ENCODE measurements at regions not wholly inside any gene's neighbourhood (a gene's known extent, or its start where the extent isn't known, plus 50 kb on each side); places are given as distances from the start of the nearest gene placed in this dataset.

DNA sequence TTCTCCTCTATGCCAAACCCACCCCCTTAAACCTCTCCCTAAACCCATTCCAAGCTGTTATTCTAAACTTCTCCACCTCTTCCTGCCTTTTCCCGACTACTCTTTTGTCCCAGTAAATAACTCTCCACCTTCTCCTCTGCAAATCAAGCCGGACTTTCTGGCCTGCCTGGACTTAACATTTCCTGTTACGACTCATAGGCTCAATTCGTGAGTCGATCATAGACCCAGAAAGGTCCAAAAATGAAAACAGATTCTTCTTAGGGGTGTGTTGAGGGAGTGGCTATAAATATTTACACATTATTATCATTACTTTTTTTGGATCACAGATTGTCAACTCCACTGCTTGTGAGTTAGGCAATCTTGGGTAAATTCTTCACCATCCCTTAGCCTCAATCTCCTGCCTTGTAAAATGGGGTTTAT lies 59.0 kb upstream of the HABP2 start:
- no peak overlapping the region for H3K4me3 Mint-ChIP-seq (ENCODE audit: low read depth)
- H3K27me3 Mint-ChIP-seq = peaks cover 28% of the 10 kb centered on the region
- TF ChIP-seq, protein P1, sequence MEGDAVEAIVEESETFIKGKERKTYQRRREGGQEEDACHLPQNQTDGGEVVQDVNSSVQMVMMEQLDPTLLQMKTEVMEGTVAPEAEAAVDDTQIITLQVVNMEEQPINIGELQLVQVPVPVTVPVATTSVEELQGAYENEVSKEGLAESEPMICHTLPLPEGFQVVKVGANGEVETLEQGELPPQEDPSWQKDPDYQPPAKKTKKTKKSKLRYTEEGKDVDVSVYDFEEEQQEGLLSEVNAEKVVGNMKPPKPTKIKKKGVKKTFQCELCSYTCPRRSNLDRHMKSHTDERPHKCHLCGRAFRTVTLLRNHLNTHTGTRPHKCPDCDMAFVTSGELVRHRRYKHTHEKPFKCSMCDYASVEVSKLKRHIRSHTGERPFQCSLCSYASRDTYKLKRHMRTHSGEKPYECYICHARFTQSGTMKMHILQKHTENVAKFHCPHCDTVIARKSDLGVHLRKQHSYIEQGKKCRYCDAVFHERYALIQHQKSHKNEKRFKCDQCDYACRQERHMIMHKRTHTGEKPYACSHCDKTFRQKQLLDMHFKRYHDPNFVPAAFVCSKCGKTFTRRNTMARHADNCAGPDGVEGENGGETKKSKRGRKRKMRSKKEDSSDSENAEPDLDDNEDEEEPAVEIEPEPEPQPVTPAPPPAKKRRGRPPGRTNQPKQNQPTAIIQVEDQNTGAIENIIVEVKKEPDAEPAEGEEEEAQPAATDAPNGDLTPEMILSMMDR (IDR thresholded peaks at IDR 0.05; ENCODE audit: unreplicated experiment) = no peak
- H3K36me3 Mint-ChIP-seq (ENCODE audit: insufficient read depth) = no peaks in the 10 kb centered on the region
- DNase-seq (ENCODE audit: low spot score, unreplicated experiment) = no peak
- H3K27ac Mint-ChIP-seq = no peak overlapping the region
- peaks cover 14% of the 10 kb centered on the region for H3K4me1 Mint-ChIP-seq (ENCODE audit: low read depth)
- no peaks in the 10 kb centered on the region for H3K9me3 Mint-ChIP-seq (ENCODE audit: low read depth)

DNA sequence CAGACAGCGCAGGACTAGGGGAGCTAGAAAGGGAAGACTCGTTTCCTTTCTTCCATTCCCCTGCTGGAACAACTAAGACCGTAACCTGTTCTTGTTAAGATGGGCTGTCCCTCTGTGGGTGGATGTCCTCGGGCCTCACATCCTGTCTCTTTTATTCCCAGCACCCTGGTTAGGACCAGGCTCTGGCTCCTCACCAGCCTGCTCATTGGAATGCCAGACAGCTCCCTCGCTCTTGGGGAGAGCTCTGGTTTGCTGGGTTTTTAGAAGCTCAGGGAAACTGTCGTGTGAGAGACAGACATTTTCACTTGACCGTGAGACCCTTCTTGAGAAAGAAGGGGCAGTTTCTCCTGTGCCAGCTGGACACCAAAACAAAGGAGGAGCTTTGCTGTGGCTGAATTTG lies 58.1 kb upstream of the HABP2 start:
- H3K9me3 Mint-ChIP-seq (ENCODE audit: low read depth) = no peaks in the 10 kb centered on the region
- no peak for DNase-seq (ENCODE audit: low spot score, unreplicated experiment)
- H3K27me3 Mint-ChIP-seq = peaks cover 28% of the 10 kb centered on the region

DNA sequence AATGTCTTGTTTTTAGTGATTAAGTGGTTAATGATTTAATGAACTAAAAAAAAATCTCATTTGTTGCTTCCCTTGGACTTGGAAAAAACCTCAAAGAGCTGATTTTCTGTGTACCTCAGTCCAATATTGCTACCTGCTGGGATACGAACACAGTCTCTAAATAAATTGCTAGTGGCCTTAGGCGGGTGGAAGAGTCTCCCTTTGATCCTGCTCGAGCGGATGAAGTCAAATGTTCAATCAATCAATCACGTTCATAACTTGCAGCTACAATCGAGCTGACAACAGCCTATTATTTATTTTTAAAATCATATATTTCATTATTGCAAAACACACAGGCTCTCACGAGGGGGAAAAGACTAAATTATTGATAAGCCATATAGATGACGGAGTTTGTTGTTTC lies 57.3 kb upstream of the HABP2 start:
- no peak for DNase-seq (ENCODE audit: low spot score, unreplicated experiment)
- H3K4me3 Mint-ChIP-seq (ENCODE audit: low read depth) = no peak overlapping the region

More for the DNA sequence above, 58.1 kb upstream of the HABP2 start:
- Mint-ChIP-seq H3K27ac (no peak overlapping the region), H3K36me3 (ENCODE audit: insufficient read depth) (no peaks in the 10 kb centered on the region), H3K4me3 (ENCODE audit: low read depth) (no peak overlapping the region), H3K4me1 (ENCODE audit: low read depth) (peaks cover 20% of the 10 kb centered on the region)
- TF ChIP-seq, protein P1 (IDR thresholded peaks at IDR 0.05; ENCODE audit: unreplicated experiment) = no peak

DNA sequence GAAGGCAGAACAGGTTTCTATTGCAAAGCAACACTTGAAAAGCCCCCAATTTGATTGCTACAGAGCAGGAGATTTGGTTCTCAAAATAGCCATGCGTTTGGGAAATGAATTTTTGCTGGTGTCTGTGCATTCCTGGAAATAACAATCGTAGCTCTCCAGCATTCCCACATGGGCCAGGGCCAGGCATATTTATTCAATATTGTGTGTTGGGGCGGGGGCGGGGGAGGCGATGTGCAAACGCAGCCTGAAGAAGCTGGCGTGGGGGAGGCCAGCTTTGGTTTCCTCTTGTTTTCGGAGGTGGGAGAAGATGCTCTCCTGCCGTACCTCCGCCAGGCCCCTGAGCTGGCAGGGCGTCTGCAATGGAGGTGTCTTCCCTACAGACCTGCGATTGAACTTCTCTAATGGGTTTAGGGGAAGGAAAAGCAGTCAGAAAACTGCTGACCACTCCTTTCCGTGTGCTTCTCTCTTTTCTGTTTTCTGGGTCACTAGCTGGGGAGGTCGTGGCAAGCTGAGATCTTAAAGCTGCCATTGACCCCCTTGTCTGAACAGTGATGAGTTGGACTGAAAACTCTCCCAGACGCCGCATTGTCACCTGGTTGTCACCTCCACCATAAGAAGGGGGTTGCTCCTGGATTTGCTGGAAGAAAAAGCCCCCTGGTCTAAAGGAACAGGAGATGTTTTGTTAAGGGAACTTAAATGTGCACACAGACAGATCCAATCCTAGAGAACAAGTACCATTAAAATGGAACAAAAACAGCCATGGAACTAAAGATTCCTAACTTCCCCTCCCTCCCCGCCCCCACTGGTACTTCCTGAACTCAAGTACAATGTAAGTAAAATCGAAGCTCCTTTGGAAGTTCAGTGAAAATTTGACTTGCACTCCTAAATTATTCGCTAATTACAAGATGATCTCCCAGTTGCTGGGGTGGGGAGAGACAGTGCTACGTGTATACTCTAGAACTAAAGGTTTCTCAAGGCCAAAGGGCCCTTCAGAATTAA lies 56.4 kb upstream of the HABP2 start:
- H3K36me3 Mint-ChIP-seq (ENCODE audit: insufficient read depth) = no peaks in the 10 kb centered on the region
- DNase-seq (ENCODE audit: low spot score, unreplicated experiment) = no peak
- no peak overlapping the region for H3K4me3 Mint-ChIP-seq (ENCODE audit: low read depth)
- TF ChIP-seq, protein P1 (IDR thresholded peaks at IDR 0.05; ENCODE audit: unreplicated experiment) = no peak
- peaks cover 25% of the 10 kb centered on the region for H3K4me1 Mint-ChIP-seq (ENCODE audit: low read depth)
- peaks cover 28% of the 10 kb centered on the region for H3K27me3 Mint-ChIP-seq
- no peak overlapping the region for H3K27ac Mint-ChIP-seq
- H3K9me3 Mint-ChIP-seq (ENCODE audit: low read depth) = no peaks in the 10 kb centered on the region

More for the DNA sequence above, 57.3 kb upstream of the HABP2 start:
- peaks cover 23% of the 10 kb centered on the region for H3K4me1 Mint-ChIP-seq (ENCODE audit: low read depth)
- TF ChIP-seq, protein P1 (IDR thresholded peaks at IDR 0.05; ENCODE audit: unreplicated experiment) = no peak
- no peak overlapping the region for H3K27ac Mint-ChIP-seq
- no peaks in the 10 kb centered on the region for H3K36me3 Mint-ChIP-seq (ENCODE audit: insufficient read depth)
- no peaks in the 10 kb centered on the region for H3K9me3 Mint-ChIP-seq (ENCODE audit: low read depth)
- peaks cover 30% of the 10 kb centered on the region for H3K27me3 Mint-ChIP-seq

DNA sequence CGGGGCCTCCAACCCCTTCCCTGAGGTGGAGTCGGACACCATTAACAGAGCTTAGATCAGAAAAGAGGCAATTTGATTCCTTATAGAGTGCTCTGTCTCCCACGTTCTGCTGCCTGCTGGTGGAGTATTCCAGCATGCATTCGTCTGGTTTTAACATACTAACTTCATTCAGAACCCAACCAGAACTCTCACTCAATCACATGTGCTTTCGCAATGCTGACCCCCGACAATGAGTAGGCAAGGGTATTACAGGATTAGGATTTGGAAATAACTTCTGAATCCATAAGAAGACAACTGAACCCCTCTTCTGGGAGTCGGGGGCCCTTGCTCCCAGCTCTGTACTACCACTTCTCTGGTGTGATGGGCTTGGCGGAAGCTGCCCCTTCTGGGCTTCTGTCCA lies 55.7 kb upstream of the HABP2 start:
- Mint-ChIP-seq H3K27me3 (peaks cover 24% of the 10 kb centered on the region), H3K4me3 (ENCODE audit: low read depth) (no peak overlapping the region)

More for the DNA sequence above, 55.7 kb upstream of the HABP2 start:
- Mint-ChIP-seq H3K9me3 (ENCODE audit: low read depth) (peaks cover 4% of the 10 kb centered on the region), H3K27ac (no peak overlapping the region), H3K4me1 (ENCODE audit: low read depth) (peaks cover 21% of the 10 kb centered on the region), H3K36me3 (ENCODE audit: insufficient read depth) (no peaks in the 10 kb centered on the region)
- DNase-seq (ENCODE audit: low spot score, unreplicated experiment) = no peak
- TF ChIP-seq, protein P1 (IDR thresholded peaks at IDR 0.05; ENCODE audit: unreplicated experiment) = no peak
